ELF-1 (cell line): ENCODE measurements at regions not wholly inside any gene's neighbourhood (a gene's known extent, or its start where the extent isn't known, plus 50 kb on each side); places are given as distances from the start of the nearest gene placed in this dataset.
A peak's percentile ranks its signal among the peaks of the same experiment; 100 is the strongest.
"Not testable (repeated sequence)": the region's sequence is repeated elsewhere in the genome, so short reads cannot be mapped to it uniquely, and the experiment has no call there.

ENCODE experiments used
- DNase-seq: peaks from one replicate; pipeline ENCODE4 v3.0.0-alpha.2; 2016; ENCODE audit warnings: low read depth, low spot score

- no peak for DNase-seq
These were observed 504.0 kb upstream of the PTCHD4 start for GRCh38 chr6:48615041-48615440.

- no peak for DNase-seq
These were observed 503.3 kb upstream of the PTCHD4 start for GRCh38 chr6:48614326-48614725.

GRCh38 chr6:48613231-48613949, 502.4 kb upstream of the PTCHD4 start:
- no peak for DNase-seq

GRCh38 chr6:48611332-48611731, 500.3 kb upstream of the PTCHD4 start:
- DNase-seq = no peak

GRCh38 chr6:48610846-48611245, 499.8 kb upstream of the PTCHD4 start:
- DNase-seq = no peak

DNA sequence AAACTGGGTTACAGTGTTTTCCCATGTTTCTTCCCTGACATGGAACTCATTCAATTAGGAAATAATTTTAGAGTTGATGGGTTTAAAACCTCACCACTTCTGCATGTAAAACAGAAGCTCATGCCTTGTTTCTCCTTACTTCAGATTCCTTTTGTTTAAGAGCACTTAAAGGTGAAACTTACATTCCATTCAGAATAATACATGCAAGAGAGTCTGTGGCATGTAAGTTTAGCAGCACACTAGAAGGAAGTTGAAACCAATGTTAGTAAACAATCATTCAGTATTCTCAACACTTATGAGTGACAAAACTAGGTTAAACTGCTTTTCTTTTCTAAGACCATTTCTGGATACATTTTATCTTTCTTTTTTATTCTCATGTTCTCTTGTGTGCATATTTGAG, 495.6 kb upstream of the PTCHD4 start:
- DNase-seq = no peak

GRCh38 chr6:48597951-48598350, 487.0 kb upstream of the PTCHD4 start:
- DNase-seq = no peak

DNA sequence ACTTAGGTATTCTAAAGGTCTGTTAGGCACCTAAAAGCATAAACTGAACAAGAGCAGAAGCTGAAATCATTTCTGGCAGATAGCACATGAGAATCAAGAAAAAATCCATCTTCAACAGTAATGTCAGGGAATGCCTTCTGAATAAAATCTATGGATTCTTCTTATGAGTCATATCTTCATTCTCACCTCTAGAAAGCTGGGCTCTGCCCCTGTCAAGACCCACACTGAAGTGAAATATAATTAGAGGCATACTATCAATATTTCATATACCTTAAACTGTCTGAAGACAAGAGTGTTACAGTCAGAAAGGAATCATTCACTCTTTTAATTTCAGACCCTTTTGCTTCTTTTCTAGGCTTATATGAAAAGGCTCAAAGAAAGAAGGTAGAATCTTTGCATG, 485.8 kb upstream of the PTCHD4 start:
- DNase-seq = no peak

DNA sequence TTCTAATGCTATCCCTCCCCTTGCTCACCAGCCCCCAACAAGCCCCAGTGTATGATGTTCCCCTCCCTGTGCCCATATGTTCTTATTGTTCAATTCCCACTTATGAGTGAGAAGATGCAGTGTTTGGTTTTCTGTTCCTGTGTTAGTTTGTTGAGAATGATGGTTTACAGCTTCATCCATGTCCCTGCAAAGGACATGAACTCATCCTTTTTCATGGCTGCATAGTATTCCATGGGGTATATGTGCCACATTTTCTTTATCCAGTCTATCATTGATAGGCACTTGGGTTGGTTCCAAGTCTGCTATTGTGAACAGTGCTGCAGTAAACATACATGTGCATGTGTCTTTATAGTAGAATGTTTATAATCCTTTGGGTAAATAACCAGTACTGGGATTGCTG, 480.2 kb upstream of the PTCHD4 start:
- not testable (repeated sequence) for DNase-seq

GRCh38 chr6:48584846-48585245, 473.8 kb upstream of the PTCHD4 start:
- no peak for DNase-seq

DNA sequence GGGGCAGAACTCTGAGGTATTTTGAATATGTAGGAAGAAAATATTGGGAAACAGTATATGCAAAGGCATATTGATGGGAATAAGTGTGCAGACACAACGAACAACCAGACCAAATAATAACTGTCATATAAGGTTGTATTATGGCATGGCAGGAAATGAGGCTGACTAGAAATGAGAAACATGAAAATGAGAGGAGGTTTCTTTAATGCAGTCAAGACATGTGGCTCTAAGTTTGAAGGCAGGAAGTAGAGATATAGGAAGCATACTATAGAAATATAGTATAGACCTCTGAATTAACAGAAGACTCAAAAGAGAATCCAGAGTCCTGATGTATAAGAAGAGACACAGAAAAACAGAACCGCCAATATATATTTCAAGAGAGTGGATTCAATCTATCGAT, 459.7 kb upstream of the PTCHD4 start:
- no peak for DNase-seq

DNA sequence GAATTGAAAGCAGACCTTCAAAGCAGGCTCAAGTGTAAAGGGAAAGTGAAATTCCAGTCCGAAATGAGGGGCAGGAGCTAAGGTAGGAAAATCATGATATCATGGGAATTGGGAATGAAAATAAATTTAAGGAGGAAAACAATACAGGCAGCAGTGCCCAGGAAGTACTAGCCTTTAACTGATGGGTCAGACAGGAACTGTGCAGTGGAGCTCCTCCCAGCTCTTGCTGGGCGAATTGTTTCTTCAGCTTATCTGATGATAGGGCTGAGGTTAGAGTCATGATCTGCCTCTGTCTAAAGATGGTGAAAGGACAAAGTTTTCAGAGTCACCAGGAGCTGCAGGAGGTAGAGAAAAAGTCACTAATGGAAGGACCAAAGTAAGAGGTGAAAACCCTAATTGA, 457.9 kb upstream of the PTCHD4 start:
- DNase-seq = no peak

DNA sequence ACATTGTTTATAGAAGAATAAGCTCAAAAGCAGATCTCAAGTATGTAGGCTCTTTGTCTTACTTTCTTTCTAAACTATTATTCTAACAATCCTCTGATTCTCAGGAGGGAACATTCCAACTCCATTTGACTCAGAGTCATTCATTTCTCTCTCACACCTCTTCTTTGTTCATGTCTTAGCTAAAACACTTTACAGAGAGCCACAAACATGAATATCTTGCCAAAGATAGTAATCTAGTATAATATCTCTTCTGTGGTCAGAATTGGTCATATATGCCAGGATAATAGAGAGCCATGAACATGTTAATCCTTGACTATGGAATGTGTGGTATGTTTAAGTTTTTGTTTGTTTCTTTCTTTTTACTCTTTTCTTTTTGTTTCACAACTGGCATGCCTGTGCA, 456.0 kb upstream of the PTCHD4 start:
- DNase-seq = no peak

GRCh38 chr6:48564036-48564820, 453.2 kb upstream of the PTCHD4 start:
- DNase-seq = peak; percentile 19

DNA sequence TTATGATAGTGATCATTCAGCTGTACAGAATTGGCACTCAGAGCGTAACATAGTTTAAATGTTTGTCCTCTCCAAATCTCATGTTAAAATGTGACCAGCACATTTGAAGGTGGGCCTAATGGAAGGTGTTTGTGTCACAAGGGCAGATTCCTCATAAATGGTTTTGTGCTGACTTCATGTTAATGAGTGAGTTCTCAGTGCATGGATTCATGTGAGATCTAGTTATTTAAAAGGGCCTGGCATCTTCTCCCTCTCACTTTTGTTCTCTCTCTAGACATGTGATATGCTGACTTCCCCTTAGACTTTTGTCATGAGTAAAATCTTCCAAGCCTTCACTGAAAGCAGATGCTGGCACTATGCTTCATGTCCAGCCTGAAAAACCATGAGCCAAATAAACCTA, 452.4 kb upstream of the PTCHD4 start:
- no peak for DNase-seq

- no peak for DNase-seq
These were observed 449.4 kb upstream of the PTCHD4 start for GRCh38 chr6:48560408-48560807.

DNA sequence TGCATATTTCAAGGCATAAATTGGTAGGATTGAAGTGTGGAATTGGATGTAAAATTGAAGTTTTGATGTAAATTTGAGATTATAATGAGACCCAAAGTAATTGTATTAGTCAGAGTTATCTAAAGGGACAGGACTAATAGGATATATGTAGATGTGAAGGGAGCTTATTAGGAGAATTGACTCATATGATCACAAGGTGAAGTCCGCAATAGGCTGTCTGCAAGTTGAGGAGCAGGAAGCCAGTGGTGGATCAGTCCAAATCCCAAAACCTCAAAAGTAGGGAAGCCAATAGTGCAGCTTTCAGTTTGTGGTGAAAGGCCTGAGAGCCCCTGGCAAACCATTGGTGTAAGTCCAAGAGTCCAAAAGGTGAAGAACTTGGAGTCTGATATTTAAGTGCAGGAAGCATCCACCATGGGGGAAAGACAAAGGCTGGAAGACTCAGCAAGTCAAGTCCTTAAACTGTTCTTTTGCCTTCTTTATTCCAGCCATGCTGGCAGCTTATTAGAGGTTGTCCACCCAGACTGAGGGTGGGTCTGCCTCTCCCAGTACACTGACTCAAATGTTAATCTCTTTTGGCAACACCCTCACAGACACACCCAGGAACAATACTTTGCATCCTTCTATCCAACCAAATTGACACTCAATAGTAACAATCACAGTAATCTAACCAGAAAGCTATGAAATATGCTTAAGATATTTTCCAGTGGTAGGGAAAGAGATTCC, 442.6 kb upstream of the PTCHD4 start:
- no peak for DNase-seq

GRCh38 chr6:48552905-48553304, 441.9 kb upstream of the PTCHD4 start:
- no peak for DNase-seq

- no peak for DNase-seq
These were observed 439.6 kb upstream of the PTCHD4 start for GRCh38 chr6:48550603-48551002.

- DNase-seq = no peak
These were observed 431.2 kb upstream of the PTCHD4 start for GRCh38 chr6:48542191-48542590.

GRCh38 chr6:48541649-48542048, 430.7 kb upstream of the PTCHD4 start:
- no peak for DNase-seq

GRCh38 chr6:48535582-48536009, 424.6 kb upstream of the PTCHD4 start:
- no peak for DNase-seq

DNA sequence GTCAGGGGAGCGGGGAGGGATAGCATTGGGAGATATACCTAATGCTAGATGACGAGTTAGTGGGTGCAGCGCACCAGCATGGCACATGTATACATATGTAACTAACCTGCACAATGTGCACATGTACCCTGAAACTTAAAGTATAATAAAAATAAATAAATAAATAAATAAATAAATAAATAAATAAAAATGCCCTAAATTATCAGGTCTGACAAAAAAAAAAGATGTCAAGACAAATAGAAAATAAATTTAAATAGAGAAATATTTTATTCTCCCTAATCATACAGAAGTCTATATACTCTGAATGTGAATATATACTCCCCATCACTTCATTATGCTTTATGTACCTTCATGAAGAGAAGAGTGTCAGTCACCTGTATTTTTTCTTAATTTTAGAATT, 420.0 kb upstream of the PTCHD4 start:
- not testable (repeated sequence) for DNase-seq
